Activated T-cell treated with anti-CD3 and anti-CD28 coated beads, Interleukin-2, amount 50 U/mL, for 4 hours (primary cell): ENCODE measurements at regions not wholly inside any gene's neighbourhood (a gene's known extent, or its start where the extent isn't known, plus 50 kb on each side); places are given as distances from the start of the nearest gene placed in this dataset.

Source experiments
- ATAC-seq, 2 donors: fragments of 200-7000 bp; cut with Tn5 transposase; one replicate each; pipeline ENCODE4 v1.10.0; 2021
- DNase-seq: peaks from one replicate; pipeline ENCODE4 v3.0.0-alpha.2; 2020
- H3K27me3 Mint-ChIP-seq: one replicate; pipeline ENCODE4 v1.8.0; 2021; ENCODE audit warnings: low read depth, mixed read lengths
- H3K36me3 Mint-ChIP-seq: one replicate; pipeline ENCODE4 v1.8.0; 2022; ENCODE audit warnings: mixed read lengths; ENCODE audit not compliant: insufficient read depth
- H3K4me1 Mint-ChIP-seq: one replicate; pipeline ENCODE4 v1.8.0; 2021; ENCODE audit warnings: low read depth, mixed read lengths
- H3K4me3 Mint-ChIP-seq: one replicate; pipeline ENCODE4 v1.8.0; 2021; ENCODE audit warnings: mild to moderate bottlenecking, moderate library complexity, mixed read lengths
- H3K9me3 Mint-ChIP-seq: one replicate; pipeline ENCODE4 v1.8.0; 2021; ENCODE audit warnings: mixed read lengths

DNA sequence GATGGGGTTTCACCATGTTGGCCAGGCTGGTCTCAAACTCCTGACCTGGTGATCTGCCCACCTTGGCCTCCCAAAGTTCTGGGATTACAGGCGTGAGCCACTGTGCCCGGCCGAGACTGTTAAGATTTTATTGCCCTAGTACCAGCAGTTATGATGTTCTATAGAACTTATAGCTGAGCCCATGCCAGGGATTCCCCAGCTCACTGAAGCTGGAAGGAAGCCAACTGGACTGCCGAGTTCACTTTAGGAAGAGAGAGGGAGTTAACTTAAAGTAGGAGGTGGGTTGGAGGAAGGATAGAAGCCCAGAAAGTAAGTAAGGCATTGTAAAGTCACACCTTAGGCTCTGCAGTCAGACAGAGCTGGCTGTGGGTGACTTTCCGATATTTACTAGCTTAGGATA, 101.1 kb upstream of the BOC start:
- H3K36me3 Mint-ChIP-seq = peaks cover 3% of the 10 kb centered on the region
- peaks cover 13% of the 10 kb centered on the region for H3K4me1 Mint-ChIP-seq
- no peak for DNase-seq
- H3K4me3 Mint-ChIP-seq = no peak overlapping the region
- no peaks in the 10 kb centered on the region for H3K27me3 Mint-ChIP-seq
- ATAC-seq = no peak
- H3K9me3 Mint-ChIP-seq = no peaks in the 10 kb centered on the region

GRCh38 chr3:113111011-113111707, 100.2 kb upstream of the BOC start:
- H3K4me1 Mint-ChIP-seq = peaks cover 13% of the 10 kb centered on the region
- DNase-seq (no peak), ATAC-seq (peak; percentile 77 to 82)
- H3K4me3 Mint-ChIP-seq = no peak overlapping the region
- H3K27me3 Mint-ChIP-seq = no peaks in the 10 kb centered on the region
- H3K36me3 Mint-ChIP-seq = peaks cover 3% of the 10 kb centered on the region
- H3K9me3 Mint-ChIP-seq = no peaks in the 10 kb centered on the region

GRCh38 chr3:113113361-113113760, 98.0 kb upstream of the BOC start:
- peaks cover 13% of the 10 kb centered on the region for H3K4me1 Mint-ChIP-seq

GRCh38 chr3:113117511-113118234, 93.7 kb upstream of the BOC start:
- no peaks in the 10 kb centered on the region for H3K27me3 Mint-ChIP-seq

More at GRCh38 chr3:113113361-113113760, 98.0 kb upstream of the BOC start:
- H3K4me3 Mint-ChIP-seq = no peak overlapping the region
- H3K36me3 Mint-ChIP-seq = peaks cover 4% of the 10 kb centered on the region
- no peaks in the 10 kb centered on the region for H3K27me3 Mint-ChIP-seq
- no peak for ATAC-seq
- no peaks in the 10 kb centered on the region for H3K9me3 Mint-ChIP-seq
- DNase-seq = no peak

GRCh38 chr3:113118336-113118735, 93.0 kb upstream of the BOC start:
- no peak overlapping the region for H3K4me3 Mint-ChIP-seq
- DNase-seq (no peak), ATAC-seq (no peak)
- H3K27me3 Mint-ChIP-seq = no peaks in the 10 kb centered on the region
- H3K9me3 Mint-ChIP-seq = no peaks in the 10 kb centered on the region
- H3K36me3 Mint-ChIP-seq = peaks cover 1% of the 10 kb centered on the region
- no peaks in the 10 kb centered on the region for H3K4me1 Mint-ChIP-seq

More at GRCh38 chr3:113117511-113118234, 93.7 kb upstream of the BOC start:
- DNase-seq (no peak), ATAC-seq (no peak)
- Mint-ChIP-seq H3K4me1 (no peaks in the 10 kb centered on the region), H3K36me3 (peaks cover 1% of the 10 kb centered on the region), H3K4me3 (no peak overlapping the region), H3K9me3 (no peaks in the 10 kb centered on the region)

- no peak for ATAC-seq
- Mint-ChIP-seq H3K4me3 (no peak overlapping the region), H3K9me3 (no peaks in the 10 kb centered on the region), H3K36me3 (no peaks in the 10 kb centered on the region), H3K4me1 (no peaks in the 10 kb centered on the region), H3K27me3 (no peaks in the 10 kb centered on the region)
- DNase-seq = no peak
Measured at GRCh38 chr3:113124256-113124830, 87.0 kb upstream of the BOC start.

DNA sequence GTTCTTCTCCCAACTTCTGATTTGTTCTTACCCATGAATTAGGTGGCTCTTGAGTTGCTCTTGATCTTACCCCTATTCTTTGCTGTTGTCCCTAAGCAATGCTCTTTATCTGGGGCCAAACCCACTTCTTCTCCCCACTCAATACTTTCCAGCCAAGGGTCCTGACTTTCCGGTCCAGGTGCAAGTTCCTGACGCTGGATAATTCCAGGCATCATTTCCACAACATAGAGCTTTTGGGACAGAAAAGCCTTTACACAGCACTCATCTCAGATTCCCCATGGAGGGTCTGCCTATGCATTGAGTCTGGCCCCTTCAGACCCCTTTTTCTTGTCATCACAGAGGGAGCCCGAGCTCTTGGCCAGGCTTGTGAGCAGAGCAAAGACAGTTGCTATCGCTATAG, 85.4 kb upstream of the BOC start:
- Mint-ChIP-seq H3K9me3 (no peaks in the 10 kb centered on the region), H3K36me3 (no peaks in the 10 kb centered on the region), H3K4me1 (no peaks in the 10 kb centered on the region), H3K4me3 (no peak overlapping the region), H3K27me3 (no peaks in the 10 kb centered on the region)
- DNase-seq (no peak), ATAC-seq (no peak)

DNA sequence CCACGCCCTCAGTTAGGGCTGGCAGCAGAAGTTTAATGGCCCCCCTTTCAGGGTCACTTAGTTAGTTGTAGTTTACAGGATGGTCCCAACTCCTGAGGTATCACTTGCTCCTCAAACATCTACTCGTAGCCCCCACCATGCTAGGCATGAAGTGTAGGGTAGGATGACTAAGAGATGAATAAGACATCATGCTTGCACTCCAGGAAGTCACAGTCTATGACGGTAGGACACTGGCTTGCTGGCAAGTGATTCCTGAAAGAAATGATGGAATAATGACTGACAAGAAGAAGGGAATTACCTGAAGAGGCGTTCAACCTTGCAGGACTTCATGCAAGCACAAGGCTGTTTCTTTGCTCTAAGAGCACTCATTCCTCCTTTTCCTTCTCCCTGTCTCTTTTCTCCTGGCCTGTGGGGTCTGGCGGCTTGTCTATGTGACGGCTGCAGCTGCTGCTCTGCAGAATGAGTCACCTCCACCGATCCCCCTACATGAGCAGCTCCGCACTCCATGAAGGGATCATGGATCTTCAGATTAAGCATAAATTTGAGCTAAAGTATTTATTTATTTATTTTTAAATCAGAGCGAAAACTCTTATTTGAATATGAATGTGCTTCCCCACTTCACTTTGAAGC, 82.9 kb upstream of the BOC start:
- ATAC-seq (no peak), DNase-seq (no peak)
- no peaks in the 10 kb centered on the region for H3K27me3 Mint-ChIP-seq
- H3K36me3 Mint-ChIP-seq = no peaks in the 10 kb centered on the region
- H3K4me3 Mint-ChIP-seq = no peak overlapping the region
- no peaks in the 10 kb centered on the region for H3K4me1 Mint-ChIP-seq
- H3K9me3 Mint-ChIP-seq = no peaks in the 10 kb centered on the region

GRCh38 chr3:113129168-113129567, 82.2 kb upstream of the BOC start:
- DNase-seq (no peak), ATAC-seq (no peak)
- Mint-ChIP-seq H3K4me1 (no peaks in the 10 kb centered on the region), H3K9me3 (no peaks in the 10 kb centered on the region), H3K4me3 (no peak overlapping the region), H3K27me3 (no peaks in the 10 kb centered on the region), H3K36me3 (no peaks in the 10 kb centered on the region)

GRCh38 chr3:113132571-113132996, 78.8 kb upstream of the BOC start:
- Mint-ChIP-seq H3K27me3 (no peaks in the 10 kb centered on the region), H3K4me1 (no peaks in the 10 kb centered on the region), H3K36me3 (no peaks in the 10 kb centered on the region), H3K4me3 (no peak overlapping the region), H3K9me3 (no peaks in the 10 kb centered on the region)
- ATAC-seq (no peak), DNase-seq (no peak)

DNA sequence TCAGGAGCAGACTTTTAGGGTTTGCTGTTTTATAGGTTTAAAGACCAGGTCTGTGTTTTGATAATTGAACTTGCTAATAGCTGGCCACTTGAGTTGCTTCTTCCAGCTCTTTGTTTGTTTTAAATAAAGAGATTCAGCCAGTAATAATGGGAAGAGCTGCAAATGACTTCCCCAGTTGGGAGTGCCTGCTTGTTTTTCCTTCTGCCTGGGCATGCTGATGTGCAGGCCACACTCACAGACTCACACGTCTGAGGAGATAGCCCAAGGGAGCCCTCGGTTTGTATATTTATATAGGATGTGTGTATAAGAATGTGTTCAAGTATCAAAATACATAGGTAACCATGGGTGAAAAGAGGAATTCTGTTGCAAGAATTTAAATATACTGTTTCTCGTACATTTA, 78.2 kb upstream of the BOC start:
- Mint-ChIP-seq H3K4me3 (no peak overlapping the region), H3K4me1 (no peaks in the 10 kb centered on the region), H3K27me3 (no peaks in the 10 kb centered on the region), H3K9me3 (no peaks in the 10 kb centered on the region), H3K36me3 (no peaks in the 10 kb centered on the region)
- no peak for ATAC-seq
- DNase-seq = no peak

DNA sequence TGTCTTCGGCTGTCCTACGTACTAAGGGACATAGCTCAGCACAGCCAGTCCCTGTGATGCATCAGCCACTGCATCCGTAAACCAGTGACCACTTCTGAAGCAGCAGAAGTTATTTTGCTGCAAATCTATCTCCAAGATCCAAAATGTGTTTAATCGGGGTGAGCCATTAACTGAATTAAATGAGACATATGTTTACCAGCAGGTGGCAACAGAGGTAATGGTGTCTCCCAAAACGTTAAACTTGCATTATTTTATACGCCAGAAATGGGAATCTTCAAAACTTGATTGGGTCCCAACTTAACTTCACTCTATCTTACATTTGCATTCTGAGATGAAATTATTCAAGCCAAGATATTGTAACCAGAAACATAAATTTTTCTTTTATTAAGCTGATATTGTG, 75.3 kb upstream of the BOC start:
- Mint-ChIP-seq H3K4me1 (peaks cover 2% of the 10 kb centered on the region), H3K4me3 (no peak overlapping the region), H3K9me3 (no peaks in the 10 kb centered on the region), H3K27me3 (peaks cover 2% of the 10 kb centered on the region), H3K36me3 (no peaks in the 10 kb centered on the region)
- ATAC-seq (no peak), DNase-seq (no peak)

DNA sequence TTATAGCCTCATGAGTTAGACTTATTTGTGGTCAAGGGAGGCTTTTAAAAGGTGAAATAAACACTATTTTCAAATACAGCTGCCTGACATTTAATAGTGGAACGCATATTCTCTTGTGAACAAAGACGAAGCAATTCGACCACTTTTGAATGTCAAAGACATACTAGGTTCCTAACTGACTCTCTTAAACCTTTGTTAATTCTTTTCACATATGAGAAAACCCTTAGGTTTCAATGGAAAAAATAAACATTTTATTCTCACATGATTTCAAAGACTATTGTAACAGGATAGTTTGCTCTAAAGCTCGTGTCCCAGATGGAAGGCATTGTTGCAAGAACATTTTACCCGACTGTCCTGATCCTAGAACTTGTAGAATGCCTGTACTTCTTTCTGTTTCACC, 74.8 kb upstream of the BOC start:
- Mint-ChIP-seq H3K27me3 (peaks cover 2% of the 10 kb centered on the region), H3K4me3 (no peak overlapping the region), H3K36me3 (no peaks in the 10 kb centered on the region), H3K9me3 (no peaks in the 10 kb centered on the region), H3K4me1 (peaks cover 2% of the 10 kb centered on the region)
- ATAC-seq = no peak
- DNase-seq = no peak

GRCh38 chr3:113138839-113139743, 72.3 kb upstream of the BOC start:
- Mint-ChIP-seq H3K36me3 (no peaks in the 10 kb centered on the region), H3K27me3 (peaks cover 2% of the 10 kb centered on the region), H3K9me3 (no peaks in the 10 kb centered on the region), H3K4me1 (peaks cover 2% of the 10 kb centered on the region), H3K4me3 (no peak overlapping the region)
- DNase-seq = no peak
- ATAC-seq = no peak
